Keratinocyte (primary cell): ENCODE measurements at regions not wholly inside any gene's neighbourhood (a gene's known extent, or its start where the extent isn't known, plus 50 kb on each side); places are given as distances from the start of the nearest gene placed in this dataset.
"Not testable (repeated sequence)": the region's sequence is repeated elsewhere in the genome, so short reads cannot be mapped to it uniquely, and the experiment has no call there.

Experiments
- DNase-seq: peaks from one replicate; pipeline ENCODE4 v3.0.0-alpha.2; 2011; ENCODE audit warnings: low read depth, missing footprints, low spot score
- FAIRE-seq: peaks from 2 replicates; lab custom pipeline; 2011; peaks lifted over from hg19 to GRCh38; lab: Jason Lieb, UNC
- H2AFZ ChIP-seq: 2 replicates; pipeline ENCODE4 v1.6.0; 2012; ENCODE audit warnings: low read length, control low read depth, inconsistent platforms; ENCODE audit not compliant: control insufficient read depth
- H3K27ac ChIP-seq: 2 replicates; pipeline ENCODE4 v1.5.1; 2011; ENCODE audit warnings: low read length; ENCODE audit not compliant: control insufficient read depth, insufficient read depth
- H3K27me3 ChIP-seq: 3 replicates; pipeline ENCODE4 v1.6.0; 2011; ENCODE audit warnings: low read length; ENCODE audit not compliant: control insufficient read depth, insufficient read depth; ENCODE audit errors: extremely low read depth
- H3K36me3 ChIP-seq, 2 experiments: 2 replicates in 1 of 2; 3 replicates in 1 of 2; pipeline ENCODE4 v1.5.1; 2011; ENCODE audit warnings: low read length in 2 of 2, mild to moderate bottlenecking in 1 of 2; ENCODE audit not compliant: control insufficient read depth in 2 of 2, insufficient read depth in 2 of 2; ENCODE audit errors: extremely low read depth in 1 of 2
- H3K4me1 ChIP-seq: 3 replicates; pipeline ENCODE4 v1.5.1; 2011; ENCODE audit warnings: low read length; ENCODE audit not compliant: control insufficient read depth, insufficient read depth; ENCODE audit errors: extremely low read depth
- H3K4me2 ChIP-seq: 3 replicates; pipeline ENCODE4 v1.6.0; 2011; ENCODE audit warnings: low read depth, low read length; ENCODE audit not compliant: control insufficient read depth, insufficient read depth; ENCODE audit errors: extremely low read depth
- H3K4me3 ChIP-seq, 3 experiments: fragments of 200-600 bp in 1 of 3; sonication (generic) in 1 of 3; 2 replicates in 2 of 3; 3 replicates in 1 of 3; pipeline ENCODE4 v1.5.1; 2011 to 2016; ENCODE audit warnings: low read length in 3 of 3, mild to moderate bottlenecking in 3 of 3, control low read depth in 2 of 3, inconsistent platforms in 1 of 3, low read depth in 1 of 3, mixed read lengths in 1 of 3, mixed run types in 1 of 3, moderate library complexity in 1 of 3; ENCODE audit not compliant: control insufficient read depth in 2 of 3, insufficient read depth in 2 of 3; ENCODE audit errors: extremely low read depth in 1 of 3
- H3K79me2 ChIP-seq: 2 replicates; pipeline ENCODE4 v1.6.0; 2012; ENCODE audit warnings: low read length; ENCODE audit not compliant: control insufficient read depth, insufficient read depth
- H3K9ac ChIP-seq: 3 replicates; pipeline ENCODE4 v1.6.0; 2011; ENCODE audit warnings: low read length; ENCODE audit not compliant: control insufficient read depth, insufficient read depth; ENCODE audit errors: extremely low read depth
- H3K9me1 ChIP-seq: 3 replicates; pipeline ENCODE4 v1.6.0; 2011; ENCODE audit warnings: low read length; ENCODE audit not compliant: control insufficient read depth, insufficient read depth; ENCODE audit errors: extremely low read depth
- H3K9me3 ChIP-seq: 2 replicates; pipeline ENCODE4 v1.5.1; 2012; ENCODE audit warnings: low read depth, low read length; ENCODE audit not compliant: control insufficient read depth
- H4K20me1 ChIP-seq: 3 replicates; pipeline ENCODE4 v1.6.0; 2011; ENCODE audit warnings: low read length; ENCODE audit not compliant: control insufficient read depth, insufficient read depth; ENCODE audit errors: extremely low read depth
- EZH2 ChIP-seq: IDR thresholded peaks from one replicate; pipeline ENCODE4 v1.6.1; 2012; ENCODE audit warnings: inconsistent platforms, mild to moderate bottlenecking, low read length, moderate library complexity
- dilution Hi-C: fragments of 300-500 bp; cut with MboI; formaldehyde crosslinking; loops from one replicate; pipeline ENCODE4 v1.7.0; 2020; ENCODE audit warnings: low sequenced_read_pairs; ENCODE audit not compliant: extremely low pct_ligation_motif_present
- TF ChIP-seq, protein P1 (sequence below), 3 experiments: IDR thresholded peaks in 1 of 3; conservative IDR thresholded peaks in 1 of 3; optimal IDR thresholded peaks in 1 of 3; 2 replicates in 2 of 3; 3 replicates in 1 of 3; pipeline versions ENCODE3 to v1.5.1; 2011; ENCODE audit warnings: low read length in 3 of 3, mild to moderate bottlenecking in 3 of 3, moderate library complexity in 2 of 3, control low read depth in 1 of 3, inconsistent platforms in 1 of 3; ENCODE audit not compliant: insufficient read depth in 2 of 3; ENCODE audit errors: extremely low read depth in 1 of 3

DNA sequence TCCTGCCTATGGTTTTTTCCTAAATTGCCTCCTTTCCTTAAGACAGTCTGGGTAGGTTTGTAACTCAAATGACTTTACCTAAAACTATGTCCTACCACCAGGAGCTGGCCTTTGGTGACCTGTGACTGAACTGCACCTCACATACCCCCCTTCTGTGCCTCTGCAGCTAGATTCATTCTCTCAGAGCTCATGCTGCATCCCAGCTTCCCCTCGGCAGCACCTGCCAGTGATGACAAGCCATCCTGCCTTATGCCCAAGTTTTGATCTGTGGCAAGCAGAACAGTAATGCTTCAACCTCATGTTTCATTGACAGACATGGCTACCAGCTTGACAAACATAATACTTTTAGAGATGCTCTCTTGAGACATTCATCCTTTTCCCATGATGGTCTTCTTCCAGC is 141.9 kb downstream of the TSEN15 start:
- Histone ChIP-seq H2AFZ (no peak overlapping the region), H3K4me1 (no peaks in the 10 kb centered on the region), H3K27me3 (peaks cover 21% of the 10 kb centered on the region), H3K9ac (no peak overlapping the region), H3K9me1 (no peaks in the 10 kb centered on the region), H3K9me3 (no peaks in the 10 kb centered on the region), H4K20me1 (no peaks in the 10 kb centered on the region), H3K79me2 (no peaks in the 10 kb centered on the region), H3K36me3 (no peaks in the 10 kb centered on the region), H3K4me2 (no peak overlapping the region), H3K27ac (no peak overlapping the region), H3K4me3 (no peak overlapping the region)
- dilution Hi-C loops = no loop called here
- FAIRE-seq (no peak), DNase-seq (no peak)
- TF ChIP-seq, protein P1, sequence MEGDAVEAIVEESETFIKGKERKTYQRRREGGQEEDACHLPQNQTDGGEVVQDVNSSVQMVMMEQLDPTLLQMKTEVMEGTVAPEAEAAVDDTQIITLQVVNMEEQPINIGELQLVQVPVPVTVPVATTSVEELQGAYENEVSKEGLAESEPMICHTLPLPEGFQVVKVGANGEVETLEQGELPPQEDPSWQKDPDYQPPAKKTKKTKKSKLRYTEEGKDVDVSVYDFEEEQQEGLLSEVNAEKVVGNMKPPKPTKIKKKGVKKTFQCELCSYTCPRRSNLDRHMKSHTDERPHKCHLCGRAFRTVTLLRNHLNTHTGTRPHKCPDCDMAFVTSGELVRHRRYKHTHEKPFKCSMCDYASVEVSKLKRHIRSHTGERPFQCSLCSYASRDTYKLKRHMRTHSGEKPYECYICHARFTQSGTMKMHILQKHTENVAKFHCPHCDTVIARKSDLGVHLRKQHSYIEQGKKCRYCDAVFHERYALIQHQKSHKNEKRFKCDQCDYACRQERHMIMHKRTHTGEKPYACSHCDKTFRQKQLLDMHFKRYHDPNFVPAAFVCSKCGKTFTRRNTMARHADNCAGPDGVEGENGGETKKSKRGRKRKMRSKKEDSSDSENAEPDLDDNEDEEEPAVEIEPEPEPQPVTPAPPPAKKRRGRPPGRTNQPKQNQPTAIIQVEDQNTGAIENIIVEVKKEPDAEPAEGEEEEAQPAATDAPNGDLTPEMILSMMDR (optimal IDR thresholded peaks at IDR 0.05 in 1 of 3, IDR thresholded peaks at IDR 0.05 in 1 of 3, conservative IDR thresholded peaks at IDR 0.05 in 1 of 3; ENCODE audit: extremely low read depth in 1 of 3, insufficient read depth in 2 of 3, low read length in 3 of 3) = no peak
- no peak for TF ChIP-seq EZH2

DNA sequence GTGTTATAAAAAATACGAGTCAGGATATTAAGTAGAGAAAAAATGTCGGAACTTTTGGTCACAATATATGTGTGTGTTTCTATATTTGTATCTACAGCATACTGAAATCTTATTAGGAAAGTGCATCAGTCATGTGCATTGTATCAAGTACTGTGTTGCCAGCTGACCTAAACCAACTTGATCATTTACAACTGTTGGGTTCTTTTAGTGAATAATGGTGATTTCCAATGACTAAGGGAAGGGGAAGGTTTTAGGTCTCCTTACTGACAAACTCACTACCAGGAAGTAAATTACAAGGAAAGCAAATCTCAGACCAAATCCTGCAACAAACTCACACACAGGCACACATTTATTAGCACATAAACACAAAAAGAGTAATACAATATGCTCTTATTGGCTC is 142.7 kb downstream of the TSEN15 start:
- Histone ChIP-seq H3K9me1 (no peaks in the 10 kb centered on the region), H3K79me2 (no peaks in the 10 kb centered on the region), H3K27ac (no peak overlapping the region), H4K20me1 (no peaks in the 10 kb centered on the region), H3K9ac (no peak overlapping the region), H3K9me3 (no peaks in the 10 kb centered on the region), H3K4me1 (no peaks in the 10 kb centered on the region), H2AFZ (no peak overlapping the region), H3K27me3 (peaks cover 21% of the 10 kb centered on the region), H3K4me3 (no peak overlapping the region), H3K4me2 (no peak overlapping the region), H3K36me3 (no peaks in the 10 kb centered on the region)
- FAIRE-seq = no peak
- dilution Hi-C loops = no loop called here
- DNase-seq = no peak
- TF ChIP-seq, protein P1 (optimal IDR thresholded peaks at IDR 0.05 in 1 of 3, IDR thresholded peaks at IDR 0.05 in 1 of 3, conservative IDR thresholded peaks at IDR 0.05 in 1 of 3; ENCODE audit: extremely low read depth in 1 of 3, insufficient read depth in 2 of 3, low read length in 3 of 3) = no peak
- no peak for TF ChIP-seq EZH2

DNA sequence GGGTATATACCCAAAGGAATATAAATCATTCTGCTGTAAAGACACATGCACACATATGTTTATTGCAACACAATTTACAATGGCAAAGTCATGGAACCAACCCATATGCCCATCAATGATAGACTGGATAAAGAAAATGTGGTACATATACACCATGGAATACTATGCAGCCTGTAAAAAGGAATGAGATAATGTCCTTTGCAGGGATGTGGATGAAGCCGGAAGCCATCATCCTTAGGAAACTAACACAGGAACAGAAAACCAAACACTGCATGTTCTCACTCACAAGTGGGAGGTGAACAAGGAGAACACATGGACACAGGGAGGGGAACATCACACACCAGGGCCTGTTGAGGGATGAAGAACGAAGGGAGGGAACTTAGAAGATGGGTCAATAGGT is 144.2 kb downstream of the TSEN15 start:
- H3K36me3 ChIP-seq, H4K20me1 ChIP-seq, H3K79me2 ChIP-seq, H3K4me1 ChIP-seq, H3K9ac ChIP-seq, dilution Hi-C loops, FAIRE-seq, H3K4me3 ChIP-seq, DNase-seq, H3K4me2 ChIP-seq, H3K9me1 ChIP-seq, H2AFZ ChIP-seq, H3K27ac ChIP-seq, H3K9me3 ChIP-seq: not testable (repeated sequence)
- peaks cover 11% of the 10 kb centered on the region for H3K27me3 ChIP-seq
